HL-60 (cell line): ENCODE measurements at regions not wholly inside any gene's neighbourhood (a gene's known extent, or its start where the extent isn't known, plus 50 kb on each side); places are given as distances from the start of the nearest gene placed in this dataset.

Source experiments
- DNase-seq, 2 experiments: peaks; one replicate each; pipeline ENCODE4 v3.0.0-alpha.2; 2010 to 2020; ENCODE audit warnings: low read depth in 1 of 2, low spot score in 1 of 2
- H3K27ac ChIP-seq: fragments of 250-450 bp; sonication (Bioruptor Pico); replicated peaks from 2 replicates; pipeline ENCODE4 v1.5.1; 2020; ENCODE audit warnings: mild to moderate bottlenecking, moderate library complexity
- H3K27me3 ChIP-seq: fragments of 250-450 bp; sonication (Bioruptor Pico); 2 replicates; pipeline ENCODE4 v1.5.1; 2021; ENCODE audit warnings: mild to moderate bottlenecking, moderate library complexity; ENCODE audit not compliant: insufficient read depth, poor library complexity, severe bottlenecking
- H3K4me3 ChIP-seq: replicated peaks from 2 replicates; pipeline ENCODE4 v1.5.1; 2011; ENCODE audit warnings: mild to moderate bottlenecking, control low read depth, low read length; ENCODE audit not compliant: insufficient read depth
- GABPA ChIP-seq: IDR thresholded peaks from 2 replicates; pipeline ENCODE4 v1.6.1; 2012; ENCODE audit warnings: low read depth
- POLR2AphosphoS5 ChIP-seq: IDR thresholded peaks from 2 replicates; pipeline ENCODE4 v1.6.1; 2012; ENCODE audit warnings: low read depth
- SPI1 ChIP-seq: IDR thresholded peaks from 2 replicates; pipeline ENCODE4 v1.6.1; 2012; ENCODE audit warnings: low read depth, mild to moderate bottlenecking, borderline replicate concordance
- TF ChIP-seq, protein P1 (sequence below): IDR thresholded peaks from one replicate; pipeline ENCODE4 v1.5.1; 2011; ENCODE audit warnings: low read length, control low read depth, inconsistent platforms; ENCODE audit not compliant: insufficient read depth
- TF ChIP-seq, protein P2 (sequence below): IDR thresholded peaks from 2 replicates; pipeline ENCODE4 v1.6.1; 2012; ENCODE audit warnings: low read depth; ENCODE audit not compliant: insufficient replicate concordance

DNA sequence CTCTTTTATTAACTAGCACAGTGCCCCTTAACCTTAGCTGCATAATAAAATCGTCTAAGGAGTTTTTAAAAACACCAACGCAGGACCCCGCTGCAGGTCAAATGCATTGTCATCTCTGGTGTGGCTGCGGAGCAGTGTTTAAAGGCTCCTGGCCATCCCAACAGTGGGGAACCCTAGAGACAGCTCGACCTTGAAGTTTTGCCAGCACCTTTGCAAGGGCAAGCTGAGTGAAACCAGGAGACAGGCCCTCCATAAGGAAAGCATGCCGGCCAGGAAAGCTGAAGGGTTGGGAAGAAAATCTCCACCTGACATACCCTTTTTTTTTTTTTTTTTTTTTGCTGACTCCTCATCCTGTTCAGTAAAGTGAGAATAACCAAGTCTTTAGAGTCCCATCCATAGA lies 349.0 kb downstream of the CMPK2 start:
- TF ChIP-seq GABPA (no peak), SPI1 (no peak), POLR2AphosphoS5 (no peak)
- TF ChIP-seq, protein P1, sequence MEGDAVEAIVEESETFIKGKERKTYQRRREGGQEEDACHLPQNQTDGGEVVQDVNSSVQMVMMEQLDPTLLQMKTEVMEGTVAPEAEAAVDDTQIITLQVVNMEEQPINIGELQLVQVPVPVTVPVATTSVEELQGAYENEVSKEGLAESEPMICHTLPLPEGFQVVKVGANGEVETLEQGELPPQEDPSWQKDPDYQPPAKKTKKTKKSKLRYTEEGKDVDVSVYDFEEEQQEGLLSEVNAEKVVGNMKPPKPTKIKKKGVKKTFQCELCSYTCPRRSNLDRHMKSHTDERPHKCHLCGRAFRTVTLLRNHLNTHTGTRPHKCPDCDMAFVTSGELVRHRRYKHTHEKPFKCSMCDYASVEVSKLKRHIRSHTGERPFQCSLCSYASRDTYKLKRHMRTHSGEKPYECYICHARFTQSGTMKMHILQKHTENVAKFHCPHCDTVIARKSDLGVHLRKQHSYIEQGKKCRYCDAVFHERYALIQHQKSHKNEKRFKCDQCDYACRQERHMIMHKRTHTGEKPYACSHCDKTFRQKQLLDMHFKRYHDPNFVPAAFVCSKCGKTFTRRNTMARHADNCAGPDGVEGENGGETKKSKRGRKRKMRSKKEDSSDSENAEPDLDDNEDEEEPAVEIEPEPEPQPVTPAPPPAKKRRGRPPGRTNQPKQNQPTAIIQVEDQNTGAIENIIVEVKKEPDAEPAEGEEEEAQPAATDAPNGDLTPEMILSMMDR: no peak
- TF ChIP-seq, protein P2, sequence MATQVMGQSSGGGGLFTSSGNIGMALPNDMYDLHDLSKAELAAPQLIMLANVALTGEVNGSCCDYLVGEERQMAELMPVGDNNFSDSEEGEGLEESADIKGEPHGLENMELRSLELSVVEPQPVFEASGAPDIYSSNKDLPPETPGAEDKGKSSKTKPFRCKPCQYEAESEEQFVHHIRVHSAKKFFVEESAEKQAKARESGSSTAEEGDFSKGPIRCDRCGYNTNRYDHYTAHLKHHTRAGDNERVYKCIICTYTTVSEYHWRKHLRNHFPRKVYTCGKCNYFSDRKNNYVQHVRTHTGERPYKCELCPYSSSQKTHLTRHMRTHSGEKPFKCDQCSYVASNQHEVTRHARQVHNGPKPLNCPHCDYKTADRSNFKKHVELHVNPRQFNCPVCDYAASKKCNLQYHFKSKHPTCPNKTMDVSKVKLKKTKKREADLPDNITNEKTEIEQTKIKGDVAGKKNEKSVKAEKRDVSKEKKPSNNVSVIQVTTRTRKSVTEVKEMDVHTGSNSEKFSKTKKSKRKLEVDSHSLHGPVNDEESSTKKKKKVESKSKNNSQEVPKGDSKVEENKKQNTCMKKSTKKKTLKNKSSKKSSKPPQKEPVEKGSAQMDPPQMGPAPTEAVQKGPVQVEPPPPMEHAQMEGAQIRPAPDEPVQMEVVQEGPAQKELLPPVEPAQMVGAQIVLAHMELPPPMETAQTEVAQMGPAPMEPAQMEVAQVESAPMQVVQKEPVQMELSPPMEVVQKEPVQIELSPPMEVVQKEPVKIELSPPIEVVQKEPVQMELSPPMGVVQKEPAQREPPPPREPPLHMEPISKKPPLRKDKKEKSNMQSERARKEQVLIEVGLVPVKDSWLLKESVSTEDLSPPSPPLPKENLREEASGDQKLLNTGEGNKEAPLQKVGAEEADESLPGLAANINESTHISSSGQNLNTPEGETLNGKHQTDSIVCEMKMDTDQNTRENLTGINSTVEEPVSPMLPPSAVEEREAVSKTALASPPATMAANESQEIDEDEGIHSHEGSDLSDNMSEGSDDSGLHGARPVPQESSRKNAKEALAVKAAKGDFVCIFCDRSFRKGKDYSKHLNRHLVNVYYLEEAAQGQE: no peak
- DNase-seq: no peak
- Histone ChIP-seq H3K27ac (no peak overlapping the region), H3K4me3 (no peak overlapping the region), H3K27me3 (peaks cover 2% of the 10 kb centered on the region)

DNA sequence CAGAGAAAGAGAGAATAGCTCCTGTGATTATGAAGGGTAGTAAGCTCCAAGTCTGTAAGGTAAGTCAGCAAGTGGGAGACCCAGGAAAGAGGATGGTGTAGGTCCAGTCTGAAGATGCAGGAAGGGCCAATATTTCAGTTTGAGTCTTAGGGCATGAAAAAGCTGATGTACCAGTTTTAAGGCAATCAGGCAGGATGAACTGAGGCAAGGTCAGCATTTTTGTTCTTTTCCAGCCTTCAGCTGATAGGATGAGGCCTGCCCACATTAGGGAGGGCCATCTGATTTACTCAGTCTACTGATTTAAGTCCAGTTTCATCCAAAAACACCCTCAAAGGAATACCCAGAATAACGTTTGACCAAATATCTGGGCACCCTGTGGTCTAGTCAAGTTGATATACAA lies 347.3 kb downstream of the CMPK2 start:
- peaks cover 2% of the 10 kb centered on the region for H3K27me3 ChIP-seq
- no peak for DNase-seq
- no peak for TF ChIP-seq SPI1
- TF ChIP-seq GABPA: no peak
- TF ChIP-seq, protein P1: no peak
- TF ChIP-seq, protein P2: no peak
- no peak for TF ChIP-seq POLR2AphosphoS5
- H3K27ac ChIP-seq: no peak overlapping the region
- no peak overlapping the region for H3K4me3 ChIP-seq

DNA sequence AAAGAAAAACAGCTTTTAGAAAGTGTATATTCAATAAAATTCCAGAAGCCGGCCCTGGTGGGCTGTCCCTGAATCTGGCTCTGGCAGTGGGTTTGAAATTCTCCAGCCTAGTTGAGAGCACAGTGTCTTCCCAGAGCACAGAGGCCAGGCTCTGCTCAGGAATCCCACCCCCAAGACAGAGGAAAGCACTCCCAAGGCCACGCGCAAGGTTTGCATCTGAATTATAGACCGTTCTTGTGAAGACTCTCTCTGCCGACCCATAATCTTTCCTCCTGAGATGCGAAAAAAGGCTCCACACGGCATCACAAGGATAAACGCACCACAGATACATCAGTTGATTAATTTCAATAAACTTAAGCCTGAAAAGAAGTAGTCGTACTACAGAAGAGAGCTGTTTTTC lies 342.2 kb downstream of the CMPK2 start:
- no peak for DNase-seq
- no peak overlapping the region for H3K27ac ChIP-seq
- no peak overlapping the region for H3K4me3 ChIP-seq
- no peaks in the 10 kb centered on the region for H3K27me3 ChIP-seq
- no peak for TF ChIP-seq SPI1
- TF ChIP-seq, protein P1: no peak
- no peak for TF ChIP-seq POLR2AphosphoS5
- TF ChIP-seq, protein P2: no peak
- TF ChIP-seq GABPA: no peak
